Left hindlimb (tissue), 1 donor: ENCODE measurements at regions not wholly inside any gene's neighbourhood (a gene's known extent, or its start where the extent isn't known, plus 50 kb on each side); places are given as distances from the start of the nearest gene placed in this dataset.

Experiments used
- DNase-seq: peaks from one replicate; pipeline ENCODE4 v3.0.0-alpha.2; 2018

DNA sequence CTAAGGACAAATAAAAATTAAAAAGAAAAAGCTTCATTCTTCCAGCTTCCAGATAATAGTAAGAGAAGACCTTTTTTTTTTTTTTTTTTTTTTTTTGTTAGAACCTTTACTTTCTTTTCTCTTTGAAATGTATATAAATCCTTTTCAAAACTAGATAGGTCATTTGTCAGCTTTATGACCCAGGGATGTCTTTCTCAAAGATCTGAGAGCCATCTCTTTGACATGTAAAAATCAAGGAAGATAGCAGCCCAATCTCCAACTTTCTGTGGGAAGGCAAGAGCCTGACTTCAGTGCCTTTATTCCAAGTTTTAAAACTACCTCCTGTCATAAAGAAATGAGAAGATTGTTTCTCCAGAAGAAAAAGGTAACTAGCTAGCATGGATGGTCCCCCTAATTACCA, 203.3 kb upstream of the LRFN5 start:
- no peak for DNase-seq

DNA sequence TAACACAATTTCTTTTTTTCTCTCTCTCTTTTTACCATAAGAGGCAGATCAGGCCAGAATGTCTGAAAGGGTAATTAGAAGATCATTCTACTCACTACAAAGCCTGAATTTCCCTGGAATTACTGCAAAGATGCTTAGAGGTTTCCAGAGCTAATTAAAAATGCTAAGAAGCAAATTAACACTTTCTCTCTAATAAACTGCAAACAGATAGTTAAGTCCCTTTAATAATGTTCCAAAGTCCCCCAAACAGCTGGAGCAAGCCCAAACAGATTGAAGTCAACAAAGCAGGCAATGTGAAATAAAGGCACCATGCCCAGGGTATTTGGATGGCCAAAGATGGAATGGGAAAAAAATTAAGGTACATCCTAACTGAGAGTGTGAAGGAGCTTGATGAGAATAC, 208.8 kb upstream of the LRFN5 start:
- DNase-seq, result no peak

DNA sequence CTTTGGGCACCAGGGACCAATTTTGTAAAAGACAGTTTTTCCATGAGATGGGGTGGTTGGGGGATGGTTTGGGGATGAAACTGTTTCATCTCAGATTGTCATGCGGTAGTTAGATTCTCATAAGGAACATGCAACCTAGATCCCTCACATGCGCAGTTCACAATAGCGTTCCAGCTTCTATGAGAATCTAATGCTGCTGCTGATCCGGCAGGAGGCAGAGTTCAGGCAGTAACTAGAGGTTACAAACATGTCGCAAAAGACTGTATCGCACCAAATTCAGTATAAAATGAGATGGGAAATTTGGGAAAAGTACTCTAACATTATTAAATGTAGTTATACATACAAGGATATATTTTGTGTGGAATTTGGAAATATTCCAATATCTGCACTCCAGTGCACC, 213.2 kb upstream of the LRFN5 start:
- no peak for DNase-seq

DNA sequence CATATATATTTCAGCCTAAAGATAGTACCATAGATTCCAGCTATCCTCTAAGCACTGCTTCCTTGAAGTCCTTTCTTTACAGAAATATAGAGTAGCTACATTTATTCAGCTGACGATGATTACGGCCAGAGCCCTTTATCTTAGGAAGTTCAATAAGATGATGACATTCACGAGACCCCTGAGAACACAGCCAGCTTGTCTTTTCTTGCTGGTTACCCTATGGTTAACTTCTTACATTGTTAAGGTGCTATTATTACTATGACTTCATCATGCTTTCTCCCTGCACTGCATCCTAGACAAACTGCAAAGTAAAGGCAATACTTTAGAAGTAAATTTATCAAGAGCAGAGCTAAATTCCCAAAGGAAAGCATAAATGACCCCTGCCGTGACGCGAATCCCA, 214.4 kb upstream of the LRFN5 start:
- no peak for DNase-seq

DNA sequence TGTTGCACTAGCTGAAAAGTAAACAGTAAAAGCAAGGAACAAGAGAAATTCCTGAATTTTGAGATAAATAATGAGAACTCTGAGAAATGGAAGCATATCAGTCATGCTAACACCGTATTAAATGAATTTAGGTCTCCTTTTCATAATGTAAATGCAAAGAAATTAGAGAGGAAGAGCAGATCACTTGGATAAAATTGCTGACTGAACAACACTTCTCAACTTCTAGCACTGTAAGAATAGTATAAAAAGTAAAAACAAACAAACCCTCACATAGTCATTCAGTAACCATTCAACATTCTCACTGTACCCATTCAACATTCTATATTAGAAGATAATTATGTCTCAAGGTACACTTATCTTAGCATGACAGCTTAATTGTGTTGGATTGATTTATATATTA, 217.3 kb upstream of the LRFN5 start:
- DNase-seq, result no peak

DNA sequence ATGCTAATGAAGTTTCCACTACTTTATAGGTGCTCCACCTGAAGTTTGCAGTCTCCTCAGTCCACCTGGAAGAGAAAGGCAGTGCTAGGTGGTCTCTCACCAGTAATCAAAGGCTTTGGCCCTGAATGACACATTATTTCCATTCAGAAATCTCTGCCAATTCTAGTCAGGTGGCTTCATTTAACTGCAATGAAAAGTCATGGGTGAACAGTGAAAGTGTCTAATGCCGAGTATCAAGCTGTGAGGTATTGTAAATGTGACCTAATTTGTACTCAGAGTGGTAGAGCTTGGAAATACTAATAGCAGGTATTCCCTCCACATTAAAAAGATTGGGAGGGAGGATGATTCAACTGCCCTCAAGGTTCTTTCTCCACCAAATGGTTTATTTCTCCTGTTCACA, 220.9 kb upstream of the LRFN5 start:
- no peak for DNase-seq

DNA sequence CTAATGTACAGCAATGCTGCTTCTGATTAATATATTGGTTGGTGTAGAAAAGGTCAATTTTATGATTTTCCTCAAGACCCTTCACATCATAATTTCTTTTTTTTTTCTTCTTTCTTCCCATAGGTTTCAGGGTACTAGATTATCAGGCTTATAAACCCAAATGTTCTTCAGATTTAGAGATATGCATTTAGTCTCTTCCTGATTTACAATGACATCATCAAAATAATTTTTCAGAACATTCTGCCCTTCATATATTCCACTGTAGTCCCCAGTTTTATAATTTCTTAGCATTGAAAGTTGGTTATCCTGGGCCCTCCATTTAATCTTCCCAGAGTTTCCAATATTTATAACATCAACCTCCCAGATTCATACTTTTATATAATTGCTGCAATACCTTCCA, 226.7 kb upstream of the LRFN5 start:
- DNase-seq, result no peak

DNA sequence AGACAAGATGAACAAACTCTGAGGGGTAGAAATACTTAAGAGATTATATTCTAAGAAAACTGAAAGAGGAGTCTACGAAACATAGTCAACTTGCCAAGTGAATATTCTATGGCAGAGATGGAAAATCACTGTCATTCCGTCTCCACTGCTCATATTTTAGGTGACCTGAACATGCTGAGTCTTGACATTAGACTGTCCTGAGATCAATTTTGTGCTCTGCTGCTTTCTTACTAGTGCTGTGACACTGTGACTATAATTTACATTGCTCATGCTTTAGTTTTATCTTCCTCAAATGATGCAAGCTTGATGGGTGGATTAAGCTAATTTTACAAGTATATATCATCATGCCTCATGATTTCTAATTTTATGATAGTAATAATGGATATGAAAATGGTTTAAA, 228.2 kb upstream of the LRFN5 start:
- no peak for DNase-seq

DNA sequence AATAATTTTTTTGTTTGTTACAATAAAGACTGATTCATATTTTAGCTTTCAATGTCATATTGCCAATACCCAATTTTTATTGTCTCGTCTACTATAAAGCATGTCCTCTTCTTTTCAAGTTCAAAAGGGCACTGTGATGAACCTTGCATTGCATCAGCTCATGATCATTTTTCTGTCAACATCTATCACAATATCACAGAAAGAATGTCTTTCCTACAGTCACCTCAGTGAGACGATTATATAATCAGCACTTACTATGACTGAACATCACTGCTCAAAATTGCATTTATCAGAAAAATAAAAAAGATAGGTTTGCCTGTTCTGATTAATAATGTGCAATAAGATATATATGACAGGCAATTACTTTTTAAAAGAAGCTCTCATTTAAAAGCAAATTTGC, 228.7 kb upstream of the LRFN5 start:
- no peak for DNase-seq

DNA sequence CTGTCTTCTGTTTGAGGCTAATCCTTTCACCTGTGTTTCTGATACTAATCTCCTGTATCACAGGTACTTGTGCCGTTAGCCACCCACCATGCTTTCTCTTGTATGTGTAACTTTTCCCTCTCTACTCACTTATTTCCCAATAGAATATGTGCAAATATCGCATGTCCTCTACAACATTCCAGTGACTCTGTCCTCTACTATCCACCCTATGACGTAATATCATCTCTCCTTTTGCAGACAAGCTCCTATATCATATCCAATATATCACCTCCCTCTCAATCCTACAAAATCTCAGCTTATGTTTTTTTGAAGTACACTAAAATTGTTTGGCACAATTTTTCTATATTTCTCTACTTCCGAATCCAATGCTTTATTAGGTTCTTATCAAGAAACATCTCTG, 232.6 kb upstream of the LRFN5 start:
- DNase-seq, result no peak

DNA sequence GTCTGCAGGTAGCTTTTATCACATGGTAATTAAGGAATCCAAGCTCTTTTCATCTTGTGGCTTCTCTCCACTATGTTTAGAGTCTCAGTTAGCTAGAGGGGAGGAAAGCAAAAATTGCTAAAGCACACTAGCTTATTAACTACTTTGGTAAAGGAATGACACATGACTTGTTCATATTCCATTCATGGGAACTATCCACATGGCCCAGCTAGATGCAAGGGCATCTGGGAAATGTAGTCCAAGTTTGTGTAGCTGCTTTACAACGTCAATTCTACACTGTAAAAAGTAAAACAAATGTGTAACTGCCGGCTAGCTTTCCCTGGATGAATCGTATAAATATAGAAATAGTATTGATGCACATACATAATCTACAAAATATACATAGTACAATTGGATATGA, 244.5 kb upstream of the LRFN5 start:
- DNase-seq, result no peak

DNA sequence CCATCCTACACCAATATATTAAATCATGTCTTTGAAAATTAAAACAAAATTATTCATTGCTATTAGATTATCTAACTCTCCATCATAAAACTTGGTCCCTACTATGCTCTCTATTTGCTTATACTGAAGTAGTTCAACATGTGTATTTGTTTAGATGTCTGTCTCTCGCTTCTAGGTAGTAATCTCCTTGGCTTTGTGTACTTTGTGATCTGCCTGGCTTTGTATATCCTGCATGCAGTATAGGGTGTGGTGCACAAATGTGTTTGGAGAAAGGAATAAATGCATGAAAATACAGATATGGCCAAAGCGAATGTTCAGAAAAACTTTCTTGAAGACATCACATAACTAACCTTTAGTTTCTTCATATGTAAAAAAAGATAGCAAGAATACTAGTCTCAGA, 246.6 kb upstream of the LRFN5 start:
- no peak for DNase-seq

DNA sequence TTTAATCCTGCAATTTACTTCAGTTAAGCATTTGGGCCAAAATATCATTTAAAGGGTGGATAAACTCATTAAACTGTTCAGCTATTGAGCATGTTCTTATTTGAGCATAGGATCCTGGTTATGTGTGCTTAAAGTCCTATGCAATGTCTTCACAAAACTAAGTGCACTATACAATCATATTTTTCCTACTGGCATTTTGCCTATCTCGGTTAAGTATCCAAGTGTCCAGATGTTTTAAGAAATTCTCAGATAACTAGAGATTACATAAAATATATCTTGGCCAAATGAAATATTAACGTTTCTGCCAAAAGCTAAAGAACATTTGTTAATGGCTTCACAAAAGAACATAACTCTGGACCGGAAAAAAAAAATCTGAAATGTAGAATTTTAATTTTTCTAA, 250.8 kb upstream of the LRFN5 start:
- DNase-seq, result no peak

DNA sequence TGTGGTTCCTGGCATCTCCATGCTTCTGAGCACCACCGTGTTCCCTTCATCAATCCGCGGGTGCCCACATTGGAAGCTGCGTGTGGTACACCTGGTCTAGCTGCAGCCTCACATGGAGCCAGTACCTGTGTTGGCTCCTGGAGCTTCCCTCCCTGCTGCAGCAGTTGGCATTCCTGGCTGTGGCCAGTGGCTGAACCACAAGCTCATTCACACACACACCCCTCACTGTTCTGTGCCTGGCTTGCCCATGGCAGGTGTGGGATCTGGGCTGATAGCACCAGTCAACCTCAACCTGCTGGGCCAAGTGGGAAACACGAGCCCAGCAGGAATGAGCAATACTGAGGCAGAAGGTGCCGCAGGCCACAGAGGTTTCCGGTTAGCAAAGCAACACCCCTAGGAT, 256.2 kb upstream of the LRFN5 start:
- no peak for DNase-seq

DNA sequence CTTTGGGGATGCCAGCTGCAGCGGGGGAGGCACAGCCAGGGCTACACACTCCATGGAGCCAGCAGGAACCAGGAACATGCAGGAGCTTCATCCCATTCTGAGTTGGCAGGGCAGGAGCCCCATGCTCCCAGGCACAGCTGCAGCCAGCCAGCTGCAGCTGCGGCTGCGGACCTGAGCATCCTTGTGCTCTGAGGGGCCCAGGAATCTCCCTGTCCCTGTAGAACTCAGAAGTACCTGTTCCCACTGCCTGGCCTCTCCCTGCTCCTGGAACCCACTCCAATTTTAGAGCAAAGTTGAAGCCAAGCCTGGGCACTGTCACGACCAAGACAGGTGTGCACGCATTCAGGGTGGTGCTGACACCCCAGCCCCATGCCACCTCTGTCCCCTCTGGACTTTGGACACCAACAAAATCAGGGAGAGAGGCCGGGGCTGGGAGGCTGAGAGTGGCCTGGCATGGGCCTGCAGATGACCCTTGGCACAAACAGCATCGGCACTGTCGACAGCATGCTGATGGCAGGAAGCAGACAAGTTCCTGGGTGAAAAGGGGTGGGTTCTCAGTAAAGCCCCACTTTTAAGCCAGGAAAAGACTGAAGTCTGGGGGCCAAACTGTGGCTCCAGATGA, 257.3 kb upstream of the LRFN5 start:
- DNase-seq, result no peak

DNA sequence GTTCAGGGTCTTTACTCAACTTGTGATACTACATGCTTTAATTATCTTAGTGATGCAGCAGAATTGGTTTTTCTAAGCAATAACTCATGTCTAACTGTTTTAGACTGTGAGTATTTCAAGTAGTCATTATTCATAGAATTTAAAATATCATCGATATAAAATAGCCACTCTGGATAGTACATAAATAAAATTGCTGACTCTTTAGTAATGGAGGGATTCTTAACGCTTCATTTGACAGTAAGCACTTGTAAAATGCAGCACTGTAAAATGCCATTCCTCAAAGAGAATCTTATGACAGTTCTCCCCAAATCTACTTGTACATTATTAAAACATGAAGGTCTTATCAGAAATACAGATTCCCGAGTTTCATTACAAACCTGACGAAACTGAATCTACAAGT, 262.8 kb upstream of the LRFN5 start:
- no peak for DNase-seq

DNA sequence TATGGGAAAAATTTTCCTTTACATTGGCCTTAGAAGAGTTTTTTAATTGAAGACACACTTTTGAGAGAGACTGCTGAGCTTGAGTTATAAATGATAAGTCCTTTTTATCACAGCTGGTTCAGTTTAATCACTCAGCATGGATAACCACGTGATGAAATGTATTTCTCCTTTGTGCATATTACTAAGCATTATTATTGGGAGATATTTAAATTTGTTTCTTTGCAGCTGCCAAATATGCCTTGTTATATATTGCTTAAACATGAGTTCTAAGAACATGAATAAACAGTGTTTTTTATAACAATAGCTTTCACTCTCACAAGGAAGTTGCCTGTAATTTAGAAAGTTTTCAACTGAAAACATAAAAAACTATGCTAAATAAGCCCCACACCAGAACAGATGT, 293.5 kb upstream of the LRFN5 start:
- no peak for DNase-seq

DNA sequence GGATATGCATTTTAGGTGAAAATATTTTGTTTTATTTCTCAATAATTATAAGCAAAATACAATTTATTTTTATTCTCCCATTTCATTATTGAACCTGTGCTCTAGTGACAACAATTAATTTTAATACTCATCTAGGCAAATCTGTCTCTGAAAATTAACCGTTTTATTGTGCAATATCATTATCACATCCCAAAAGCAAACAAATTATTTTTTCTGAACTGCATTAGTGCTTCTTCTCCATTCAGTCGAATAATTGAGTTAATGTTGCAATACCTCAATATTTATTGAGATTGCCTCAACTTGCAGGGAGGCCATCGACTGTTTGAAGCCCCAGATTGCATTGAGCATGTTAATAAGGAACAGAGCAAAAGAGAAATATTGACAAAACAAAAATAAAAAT, 303.2 kb upstream of the LRFN5 start:
- no peak for DNase-seq

DNA sequence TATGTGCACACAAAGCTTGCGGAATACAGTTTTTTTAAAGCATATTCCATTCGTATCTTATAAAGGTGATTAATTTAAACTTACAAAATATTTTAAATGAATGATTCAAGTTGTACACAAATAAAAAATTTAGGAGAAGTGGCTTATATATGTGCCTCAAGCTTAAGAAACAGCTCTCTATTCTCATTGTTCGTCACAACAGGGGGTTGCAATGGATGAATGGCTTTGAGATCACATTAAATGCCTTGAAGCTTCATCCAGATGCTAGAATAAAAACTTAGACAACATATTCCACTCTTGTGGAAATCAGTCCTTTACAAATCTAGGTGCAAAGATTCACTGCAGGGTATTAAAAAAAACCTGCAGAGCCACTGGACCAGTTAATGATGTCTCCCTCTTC, 303.9 kb upstream of the LRFN5 start:
- no peak for DNase-seq

DNA sequence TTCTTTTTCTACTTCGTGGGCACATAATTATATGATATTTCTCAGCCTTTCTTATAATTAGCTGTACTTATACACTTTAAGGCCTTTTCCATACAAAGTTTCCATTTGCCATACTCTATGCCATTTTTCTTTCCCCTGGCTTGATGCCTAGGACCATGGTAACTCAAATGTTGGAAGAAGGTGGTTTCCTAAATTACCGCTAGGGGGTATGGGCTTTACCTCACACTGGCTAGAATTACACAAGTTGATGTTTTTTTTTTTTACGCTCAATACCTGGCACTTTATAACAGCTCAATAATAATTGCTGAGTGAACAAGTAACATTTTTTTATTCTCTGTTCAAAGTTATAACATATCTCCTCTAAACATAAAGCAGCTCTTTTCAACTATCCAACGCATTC, 306.8 kb upstream of the LRFN5 start:
- no peak for DNase-seq

DNA sequence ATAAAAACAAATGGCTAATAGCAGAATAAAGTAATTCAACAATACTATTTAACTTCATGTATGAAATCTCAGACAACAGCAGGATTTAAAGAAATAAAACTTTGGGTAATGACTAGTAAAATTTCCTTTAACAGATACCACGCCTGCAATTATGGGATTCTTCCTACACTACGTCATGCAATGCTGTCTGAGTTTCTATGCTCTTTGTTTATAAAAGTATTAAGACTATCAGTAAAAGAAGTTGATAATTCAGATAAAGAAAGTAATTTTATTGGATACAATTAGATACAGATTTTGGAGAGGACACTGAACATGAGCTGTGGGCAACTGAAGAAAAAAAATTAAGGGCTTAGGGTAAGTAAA, 308.4 kb upstream of the LRFN5 start:
- DNase-seq, result no peak

DNA sequence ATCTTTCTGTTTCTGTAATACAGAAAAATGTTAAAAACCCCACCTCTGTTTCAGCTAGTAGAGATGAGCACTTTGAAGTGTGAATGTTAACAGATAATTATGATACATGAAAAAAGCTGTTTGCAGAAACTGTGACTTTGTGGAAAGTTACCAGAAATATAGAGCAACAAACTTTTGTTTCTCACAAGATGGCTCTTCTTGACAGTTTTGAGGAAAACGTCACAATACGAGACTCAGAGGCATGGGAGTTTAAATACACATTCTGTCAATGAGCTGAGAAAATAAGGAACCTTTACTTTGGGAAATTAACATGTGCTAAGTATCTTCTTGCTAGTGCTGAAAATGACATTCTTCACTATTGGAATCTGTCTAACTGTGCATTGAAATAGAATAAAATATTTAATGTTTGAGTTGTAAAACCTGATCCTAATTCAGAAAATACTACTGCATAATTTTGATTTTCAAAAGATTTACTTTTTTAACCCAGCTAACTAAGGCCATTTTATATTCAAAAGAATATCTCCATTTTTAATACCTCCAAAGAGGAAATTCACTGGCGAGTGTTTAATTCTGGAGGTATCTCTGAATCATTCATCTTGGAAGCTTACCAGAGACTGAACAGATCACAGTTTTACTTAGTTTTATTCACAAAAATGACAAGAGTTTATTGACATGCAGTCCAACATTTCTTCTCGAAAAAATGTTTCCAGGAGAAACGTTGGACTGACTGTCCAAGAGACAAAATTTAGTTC, 308.9 kb upstream of the LRFN5 start:
- DNase-seq, result no peak

DNA sequence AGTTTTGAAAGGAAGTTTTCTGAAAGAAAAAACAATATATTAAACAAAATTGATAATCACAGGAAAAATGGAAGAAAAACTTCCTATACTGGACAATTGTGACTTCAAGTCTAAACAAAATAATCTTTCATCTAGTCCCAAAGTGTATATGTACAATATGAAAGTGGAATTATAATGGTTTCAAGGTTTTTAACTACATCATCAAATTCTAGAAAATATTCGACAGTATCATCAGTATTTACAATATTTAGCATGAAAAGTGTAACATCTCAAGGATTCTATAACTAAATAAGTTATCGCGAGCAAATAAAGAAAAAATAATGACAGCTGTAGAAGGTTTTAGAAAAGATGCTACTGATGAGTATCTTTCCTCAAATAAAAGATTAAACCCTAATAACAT, 310.9 kb upstream of the LRFN5 start:
- no peak for DNase-seq

DNA sequence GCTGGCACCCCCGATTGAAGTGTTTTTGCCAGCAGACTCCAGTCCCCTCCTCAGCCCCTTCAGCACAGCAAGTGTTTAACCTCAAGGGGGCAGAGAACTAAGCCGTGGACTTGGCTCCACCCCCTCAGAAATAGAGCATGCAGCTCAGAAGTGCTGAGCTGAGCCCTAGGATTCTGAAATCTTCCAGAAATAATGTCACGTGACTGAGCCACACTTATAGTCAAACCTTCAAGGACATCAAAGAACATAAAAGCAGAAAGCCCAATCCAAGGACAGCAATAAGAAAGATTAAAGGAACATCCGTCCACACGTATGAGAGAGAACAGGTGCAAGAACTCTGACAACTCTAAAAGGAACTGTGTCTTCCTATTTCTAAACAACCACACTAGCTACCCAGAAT, 317.7 kb upstream of the LRFN5 start:
- no peak for DNase-seq

DNA sequence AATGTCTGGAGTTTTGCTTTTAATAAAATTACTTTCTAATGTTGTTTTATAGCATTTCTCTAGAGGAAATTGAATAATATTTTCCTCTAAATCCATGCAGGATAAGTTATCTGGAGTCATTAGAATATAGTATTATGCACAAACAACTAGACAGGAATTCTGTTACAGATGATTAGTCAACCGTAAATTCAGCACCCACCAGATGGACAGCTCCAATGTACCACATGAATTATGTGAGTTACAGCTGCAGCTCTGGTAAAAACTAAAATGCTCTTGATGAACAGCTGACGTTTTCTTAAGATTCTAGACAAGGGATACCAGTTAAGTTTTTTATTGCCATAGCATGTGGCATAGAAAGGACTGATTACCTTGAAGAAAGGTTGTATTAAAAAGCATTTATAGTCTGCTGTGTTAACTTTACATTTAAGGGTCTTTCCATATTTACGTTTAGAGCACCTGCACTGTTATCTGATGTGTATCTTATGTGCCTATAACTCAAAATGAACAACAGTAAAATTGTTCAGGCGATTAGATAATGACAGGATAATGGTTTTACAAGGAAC, 321.4 kb upstream of the LRFN5 start:
- peak; percentile 46 for DNase-seq
